ENCODE measurements at regions not wholly inside any gene's neighbourhood (a gene's known extent, or its start where the extent isn't known, plus 50 kb on each side); places are given as distances from the start of the nearest gene placed in this dataset.
"Not testable (repeated sequence)": the region's sequence is repeated elsewhere in the genome, so short reads cannot be mapped to it uniquely, and the experiment has no call there.

GRCh38 chr16:22436823-22437652, 62.6 kb upstream of the CDR2 start:
- DNase-seq (ENCODE audit: low read depth in 2 of 3, low spot score in 2 of 3) = peak; percentile 48 to 66 (median 65)

GRCh38 chr16:22436326-22436822, 62.0 kb upstream of the CDR2 start:
- not testable (repeated sequence) for DNase-seq (ENCODE audit: low read depth in 2 of 3, low spot score in 2 of 3)

GRCh38 chr16:22431314-22431713, 56.9 kb upstream of the CDR2 start:
- not testable (repeated sequence) for DNase-seq (ENCODE audit: low read depth in 2 of 3, low spot score in 2 of 3)

- DNase-seq (ENCODE audit: low read depth in 2 of 3, low spot score in 2 of 3) = no peak
Observed at GRCh38 chr16:22428654-22429053, 54.2 kb upstream of the CDR2 start.

- DNase-seq (ENCODE audit: low read depth in 2 of 3, low spot score in 2 of 3) = no peak
Observed at GRCh38 chr16:22427556-22427955, 53.1 kb upstream of the CDR2 start.

GRCh38 chr16:22425847-22426246, 51.4 kb upstream of the CDR2 start:
- DNase-seq (ENCODE audit: low read depth in 2 of 3, low spot score in 2 of 3) = no peak

- DNase-seq (ENCODE audit: low read depth in 2 of 3, low spot score in 2 of 3) = no peak
Observed at GRCh38 chr16:22425036-22425801, 50.8 kb upstream of the CDR2 start.

GRCh38 chr16:22424161-22424937, 49.9 kb upstream of the CDR2 start:
- DNase-seq (ENCODE audit: low read depth in 2 of 3, low spot score in 2 of 3) = no peak
